Stimulated activated CD4-positive, alpha-beta T cell treated with anti-CD3 and anti-CD28 coated beads, Interleukin-1b, Interleukin-23, amount 100 ng/mL, for 4 hours (primary cell): ENCODE measurements at regions not wholly inside any gene's neighbourhood (a gene's known extent, or its start where the extent isn't known, plus 50 kb on each side); places are given as distances from the start of the nearest gene placed in this dataset.
"Not testable (repeated sequence)": the region's sequence is repeated elsewhere in the genome, so short reads cannot be mapped to it uniquely, and the experiment has no call there.

Experiments used
- DNase-seq, 2 donors: peaks; one replicate each; pipeline ENCODE4 v3.0.0-alpha.2; 2020; ENCODE audit warnings: low read depth in 2 of 2

DNA sequence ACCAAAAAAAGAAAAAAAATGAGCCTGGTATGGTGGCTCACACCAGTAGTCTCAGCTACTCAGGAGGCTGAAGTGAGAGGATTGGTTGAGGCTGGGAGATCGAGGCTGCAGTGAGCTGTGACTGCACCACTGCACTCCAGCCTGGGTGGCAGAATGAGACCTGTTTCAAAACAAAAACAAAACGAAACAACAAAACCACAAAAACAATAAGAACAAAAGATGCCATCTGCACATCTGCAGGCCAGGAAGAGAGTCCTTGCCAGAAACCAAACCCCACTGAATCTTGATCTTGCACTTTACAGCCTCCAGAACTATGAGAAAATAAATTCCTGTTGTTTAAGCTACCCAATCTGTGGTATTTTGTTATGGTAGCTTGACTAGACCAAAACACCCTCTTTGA is 207.7 kb downstream of the YTHDC2 start:
- DNase-seq, result no peak

DNA sequence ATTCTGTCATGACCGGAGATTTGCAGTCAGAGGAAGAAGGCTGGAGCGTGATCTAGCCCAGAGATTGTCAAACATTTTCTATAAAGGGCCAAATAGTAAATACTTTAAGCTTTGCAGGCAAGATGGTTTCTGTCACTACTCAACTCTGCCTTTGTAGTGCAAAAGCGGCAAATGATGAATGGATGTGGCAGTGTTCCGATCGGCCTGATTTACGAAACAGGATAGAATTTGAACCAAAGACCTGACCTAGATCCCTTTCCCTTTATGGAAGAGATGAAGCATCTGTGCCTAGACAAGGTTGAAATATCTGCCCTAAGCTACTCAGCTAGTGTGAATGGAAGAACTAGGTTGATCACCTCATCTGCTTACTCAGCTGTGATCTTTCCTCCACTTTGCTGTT is 209.5 kb downstream of the YTHDC2 start:
- DNase-seq, result no peak

DNA sequence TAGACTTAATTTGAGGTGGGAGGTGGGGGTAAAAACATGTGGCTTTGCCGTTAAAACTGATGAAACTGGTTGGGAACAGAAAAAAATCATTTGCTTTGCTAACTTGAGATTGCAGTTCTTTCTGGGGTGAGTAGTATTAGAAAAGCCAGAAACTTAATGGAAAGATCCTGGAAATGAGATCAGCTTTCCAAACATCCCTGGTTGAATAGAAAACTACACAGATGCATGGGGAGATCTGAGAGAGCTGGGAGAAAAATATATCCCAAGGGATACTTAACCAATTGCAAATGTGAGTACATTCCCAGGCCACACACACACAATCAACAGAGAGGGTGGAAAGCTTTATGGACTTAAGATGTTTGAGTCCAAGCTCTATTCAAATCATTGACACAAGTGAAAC is 222.3 kb downstream of the YTHDC2 start:
- DNase-seq, result no peak

DNA sequence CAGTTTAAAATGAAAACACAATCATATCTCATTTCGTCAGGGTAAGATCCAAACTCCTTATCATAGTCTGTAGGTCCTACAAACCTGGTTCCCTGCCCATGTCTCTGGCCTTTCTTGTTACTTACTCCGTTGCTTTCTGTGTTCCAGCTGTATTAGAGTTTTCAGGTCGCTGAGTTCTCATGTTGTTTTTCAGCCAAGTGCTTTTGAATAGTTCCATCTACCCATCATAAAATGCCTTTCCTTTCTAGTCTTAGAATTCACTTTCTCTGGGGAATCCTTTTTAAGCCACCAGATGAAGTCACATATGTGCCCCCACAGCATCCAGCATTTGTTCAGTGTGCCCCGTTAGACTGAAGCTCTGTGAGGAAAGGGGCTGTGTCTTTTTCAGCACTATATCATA is 228.7 kb downstream of the YTHDC2 start:
- no peak for DNase-seq

DNA sequence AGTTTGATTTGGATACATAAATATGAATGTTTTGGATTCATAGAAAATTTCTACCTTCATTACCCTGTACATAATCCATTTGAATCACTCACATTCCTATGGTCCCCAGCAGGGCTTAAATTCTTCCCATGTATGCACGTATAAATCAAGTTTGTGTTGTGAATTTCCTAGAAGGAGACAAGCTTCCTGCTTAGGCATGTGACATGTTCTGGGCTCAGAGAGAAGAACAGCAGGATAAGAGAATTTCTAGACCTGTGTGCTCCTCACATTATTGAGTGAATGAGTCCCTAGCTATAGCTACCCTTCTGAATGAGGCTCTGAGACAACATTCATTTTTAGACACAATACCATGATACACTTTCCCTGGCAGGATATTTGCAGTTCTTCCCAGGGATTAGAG is 229.1 kb downstream of the YTHDC2 start:
- DNase-seq, result no peak

DNA sequence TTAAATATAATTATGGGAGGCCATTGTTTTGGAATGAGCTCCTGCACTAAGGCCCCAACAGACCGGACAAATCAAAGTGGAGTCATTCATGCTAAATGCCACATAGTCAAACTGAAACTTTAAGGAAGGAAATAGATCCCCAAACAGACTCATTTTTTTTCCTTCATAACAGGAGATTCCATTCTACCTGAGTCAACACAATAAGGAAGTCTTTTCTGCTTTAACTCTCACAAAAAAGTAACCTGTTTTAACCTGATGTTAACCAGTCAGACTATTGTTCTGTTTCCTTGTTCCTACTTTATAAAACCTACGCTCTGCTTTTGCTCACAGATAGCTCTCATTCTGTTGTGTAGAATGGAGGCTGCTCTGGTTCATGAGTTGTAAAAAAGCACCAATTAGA is 234.9 kb downstream of the YTHDC2 start:
- no peak for DNase-seq

DNA sequence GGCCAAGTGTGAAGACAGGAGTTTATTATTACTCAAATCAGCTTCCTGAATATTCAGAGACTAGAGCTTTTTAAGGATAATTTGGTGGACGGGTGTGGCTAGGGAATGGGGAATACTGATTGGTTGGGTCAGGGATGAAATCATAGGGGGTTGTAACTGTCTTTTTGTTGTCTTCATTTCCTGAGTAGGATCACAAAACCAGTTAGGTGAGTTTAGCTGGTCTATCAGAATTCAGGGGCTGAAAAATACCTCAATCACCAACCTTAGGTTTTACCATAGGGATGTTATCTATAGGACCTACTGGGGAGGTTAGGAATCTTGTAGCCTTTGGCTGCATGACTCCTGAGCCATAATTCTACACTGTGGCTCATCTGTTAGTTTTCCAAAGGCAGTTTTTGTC is 235.8 kb downstream of the YTHDC2 start:
- DNase-seq, result no peak

DNA sequence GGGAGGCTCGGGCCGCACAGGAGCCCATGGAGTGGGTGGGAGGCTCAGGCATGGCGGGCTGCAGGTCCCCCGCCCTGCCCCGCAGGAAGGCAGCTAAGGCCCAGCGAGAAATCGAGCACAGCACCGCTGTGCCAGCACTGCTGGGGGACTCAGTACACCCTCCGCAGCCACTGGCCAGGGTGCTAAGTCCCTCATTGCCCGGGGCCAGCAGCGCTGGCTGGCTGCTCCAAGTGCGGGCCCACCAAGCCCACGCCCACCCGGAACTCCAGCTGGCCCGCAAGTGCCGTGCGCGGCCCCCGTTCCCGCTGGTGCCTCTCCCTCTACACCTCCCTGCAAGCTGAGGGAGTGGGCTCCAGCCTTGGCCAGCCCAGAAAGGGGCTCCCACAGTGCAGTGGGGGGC is 239.7 kb downstream of the YTHDC2 start:
- DNase-seq, result not testable (repeated sequence)

DNA sequence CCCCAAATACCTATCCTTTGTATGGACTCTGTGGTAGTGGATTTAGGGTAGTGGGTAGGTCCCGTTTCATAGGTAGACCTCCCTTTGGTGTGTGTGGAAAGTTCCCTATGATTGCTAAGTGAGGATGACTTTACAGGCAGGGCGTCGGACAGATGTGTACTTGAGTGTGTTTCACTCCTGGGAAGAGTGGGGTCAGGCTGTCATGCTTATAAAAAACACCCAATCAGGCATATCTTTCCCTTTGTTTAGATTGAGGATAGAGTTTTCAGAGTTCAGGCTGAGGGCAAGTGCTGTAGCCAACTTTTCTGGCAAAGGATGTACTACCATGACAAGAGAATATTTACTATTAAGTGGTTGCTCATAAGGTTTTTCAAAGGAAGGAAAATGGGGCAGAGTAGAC is 242.0 kb downstream of the YTHDC2 start:
- no peak for DNase-seq

DNA sequence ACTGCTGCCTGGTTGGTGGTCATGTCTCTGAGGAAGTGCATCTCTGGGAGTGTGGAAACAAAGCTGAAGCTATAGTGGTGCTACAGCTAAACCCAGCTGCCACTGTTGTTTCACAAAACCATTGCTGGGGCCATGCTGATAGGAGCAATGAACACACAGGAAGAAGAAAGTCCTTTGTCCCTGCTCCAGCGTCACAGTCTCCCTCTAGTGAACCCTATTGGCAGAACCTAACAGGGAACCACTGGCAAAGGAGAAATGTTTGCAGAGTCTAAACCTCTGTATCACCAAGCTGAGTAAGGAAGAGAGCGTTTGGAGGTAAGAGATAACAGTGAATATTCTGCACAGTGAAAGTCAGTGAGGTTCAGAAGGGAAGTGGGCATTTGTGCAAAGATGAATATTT is 244.0 kb downstream of the YTHDC2 start:
- DNase-seq, result no peak

DNA sequence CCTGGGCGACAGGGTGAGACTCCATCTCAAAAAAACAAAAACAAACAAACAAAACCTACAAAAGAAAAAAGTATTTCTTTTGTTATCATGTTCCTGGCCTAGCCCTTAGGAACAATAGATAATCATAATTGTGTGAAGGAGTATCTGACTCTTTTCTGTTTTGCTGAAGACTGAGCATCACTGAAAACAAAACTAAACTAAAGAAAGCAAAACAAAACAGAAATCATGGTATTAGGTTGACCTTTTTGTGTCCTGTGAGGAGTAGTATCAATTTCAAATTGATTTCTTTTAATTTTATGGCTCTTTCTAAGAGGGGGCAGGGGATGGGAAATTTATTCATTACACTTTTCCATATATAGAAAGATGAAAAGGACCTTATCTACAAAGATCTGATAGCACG is 246.0 kb downstream of the YTHDC2 start:
- no peak for DNase-seq

DNA sequence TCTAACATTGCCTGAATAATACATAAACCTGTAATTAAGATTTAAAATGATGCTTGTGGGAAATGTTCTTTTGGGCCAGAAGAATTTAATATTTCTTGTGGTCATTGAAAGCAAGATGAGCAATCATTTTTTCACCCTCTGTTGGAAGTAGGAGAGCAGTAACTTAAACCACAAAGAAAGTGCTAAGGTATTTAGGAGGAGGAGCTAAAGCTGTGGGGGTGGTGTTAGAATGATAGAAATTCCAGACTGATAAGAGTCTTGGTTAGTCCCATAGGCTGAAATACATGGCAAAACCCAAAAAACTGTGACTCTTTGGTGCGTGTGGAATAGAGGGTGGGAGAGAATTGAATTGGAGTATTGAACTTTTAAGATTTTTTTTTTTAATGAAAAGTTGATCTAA is 247.0 kb downstream of the YTHDC2 start:
- no peak for DNase-seq

DNA sequence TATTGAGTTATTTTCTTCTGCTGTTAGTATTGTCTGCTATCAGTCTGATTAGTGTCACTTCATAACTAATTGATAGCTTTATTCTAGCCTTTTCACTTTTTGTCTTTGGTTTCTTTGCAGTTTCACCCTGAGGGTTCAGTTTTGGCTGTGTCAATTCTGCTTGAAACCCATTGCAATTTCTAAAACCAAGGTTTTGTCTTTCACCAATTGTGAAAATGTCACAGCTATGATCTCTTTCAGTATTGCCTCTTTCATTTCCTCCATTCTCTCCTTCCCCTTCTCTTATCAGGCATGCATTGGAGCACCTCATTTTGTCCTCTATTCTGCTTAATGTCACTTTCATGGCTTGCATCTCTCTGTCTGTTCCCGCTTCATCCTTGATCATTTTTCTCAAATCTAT is 248.1 kb downstream of the YTHDC2 start:
- DNase-seq, result no peak

DNA sequence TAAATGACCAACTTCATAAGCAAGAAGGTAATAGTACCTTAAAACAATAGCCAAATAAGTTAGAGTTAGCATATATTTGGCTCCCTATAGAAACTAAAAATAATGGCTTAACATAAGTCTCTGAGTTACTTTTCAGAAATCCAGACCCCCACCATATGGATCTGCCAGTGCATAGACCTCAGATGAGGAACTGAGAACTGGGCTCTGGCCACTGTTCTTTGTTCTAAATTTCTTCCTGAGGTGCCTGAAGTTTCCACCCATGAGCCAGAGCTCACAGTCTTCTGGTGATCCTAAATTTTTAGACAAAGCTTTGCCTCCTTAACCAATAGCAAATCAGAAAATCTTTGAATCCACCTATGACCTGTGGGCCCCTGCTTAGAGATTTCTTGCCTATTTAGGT is 250.9 kb downstream of the YTHDC2 start:
- no peak for DNase-seq

DNA sequence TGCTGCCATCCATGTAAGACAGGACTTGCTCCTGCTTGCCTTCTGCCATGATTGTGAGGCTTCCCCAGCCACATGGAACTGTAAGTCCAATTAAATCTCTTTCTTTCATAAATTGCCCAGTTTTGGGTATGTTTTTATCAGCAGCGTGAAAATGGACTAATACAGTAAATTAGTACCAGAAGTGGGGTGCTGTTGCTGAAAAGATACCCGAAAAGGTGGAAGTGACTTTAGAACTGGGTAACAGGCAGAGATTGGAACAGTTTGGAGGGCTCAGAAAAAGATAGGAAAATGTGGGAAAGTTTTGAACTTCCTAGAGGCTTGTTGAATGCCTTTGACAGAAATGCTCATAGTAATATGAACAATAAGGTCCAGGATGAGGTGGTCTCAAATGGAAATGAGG is 253.3 kb downstream of the YTHDC2 start:
- DNase-seq, result not testable (repeated sequence)

DNA sequence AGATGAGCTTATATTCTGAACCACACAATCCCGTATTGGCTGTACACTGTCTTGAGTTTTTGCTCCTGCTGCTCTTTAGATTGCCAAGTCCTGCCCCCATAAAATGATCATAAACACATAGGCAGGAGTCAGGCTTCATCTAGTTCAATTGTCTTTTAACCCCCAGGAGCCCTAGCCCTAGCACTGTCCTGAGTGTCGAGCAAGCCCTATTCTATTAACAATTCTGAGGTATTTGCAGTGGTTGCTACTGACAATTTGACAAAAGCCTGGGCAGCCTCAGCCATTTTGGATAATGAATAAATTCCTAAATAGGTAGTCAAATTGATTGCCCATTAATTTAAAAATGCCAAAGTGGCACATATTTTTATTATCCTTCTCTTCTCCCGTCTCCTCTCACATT is 257.2 kb downstream of the YTHDC2 start:
- no peak for DNase-seq

DNA sequence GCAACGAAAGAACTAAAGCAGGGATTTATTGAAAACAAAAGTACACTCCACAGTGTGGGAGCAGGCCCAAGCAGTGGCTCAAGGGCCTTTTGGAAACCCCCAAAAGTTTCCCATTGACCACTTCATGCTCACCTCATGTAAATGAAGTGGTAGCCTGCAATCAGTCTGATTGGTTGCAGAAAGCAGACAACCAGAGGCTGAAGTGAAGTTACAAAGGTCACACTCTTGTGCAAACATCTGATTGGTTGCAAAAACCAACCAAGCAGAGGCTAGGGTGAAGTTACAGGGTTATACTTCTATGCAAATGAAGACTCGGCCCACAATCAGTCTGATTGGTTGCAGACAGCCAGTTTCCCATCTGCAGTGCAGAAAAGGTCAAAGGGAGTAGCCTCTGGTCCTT is 258.0 kb downstream of the YTHDC2 start:
- DNase-seq, result no peak

DNA sequence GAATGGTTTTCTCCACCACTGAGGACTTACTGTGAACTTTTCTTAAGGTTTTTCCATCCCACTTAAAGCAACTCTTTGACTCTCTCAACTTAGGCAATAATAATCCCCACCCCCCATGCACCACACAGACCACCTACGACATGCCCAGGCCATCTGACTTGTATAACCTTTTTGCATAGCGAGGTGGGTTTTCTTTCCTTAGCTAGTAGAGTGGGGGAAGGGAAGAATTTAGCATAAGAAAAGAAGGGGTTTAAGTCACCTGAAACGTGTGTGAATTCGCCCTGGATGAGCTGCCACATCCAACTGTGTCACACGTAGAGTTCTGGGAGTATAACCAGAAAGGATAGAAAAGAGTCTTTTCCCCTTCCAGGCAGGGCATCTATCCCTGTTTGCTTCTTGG is 262.7 kb downstream of the YTHDC2 start:
- no peak for DNase-seq

DNA sequence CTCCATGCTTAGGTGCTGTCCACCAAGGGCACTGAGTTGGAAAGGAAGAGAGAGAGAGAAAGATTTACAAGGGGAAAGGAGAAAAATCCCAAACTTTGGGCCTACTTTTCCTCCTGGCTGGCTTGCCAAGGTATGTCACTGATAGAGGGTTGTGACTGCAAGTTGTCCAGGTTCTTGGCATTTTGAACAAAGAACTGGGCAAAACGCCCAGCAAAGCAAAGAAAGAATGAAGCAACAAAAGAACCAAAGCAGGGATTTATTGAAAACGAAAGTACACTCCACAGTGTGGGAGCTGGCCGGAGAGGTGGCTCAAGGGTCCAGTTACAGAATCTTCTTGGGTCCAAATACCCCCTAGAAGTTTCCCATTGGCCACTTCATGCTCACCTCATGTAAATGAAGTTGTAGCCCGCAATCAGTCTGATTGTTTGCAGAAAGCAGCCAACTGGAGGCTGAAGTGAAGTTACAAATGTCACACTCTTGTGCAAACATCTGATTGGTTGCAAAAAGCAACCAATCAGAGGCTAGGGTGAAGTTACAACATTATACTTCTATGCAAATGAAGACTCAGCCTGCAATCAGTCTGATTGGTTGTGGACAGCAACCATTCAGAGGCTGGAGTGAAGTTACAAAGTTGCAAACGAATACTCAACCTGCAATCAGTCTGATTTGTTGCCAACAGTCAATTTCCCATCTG is 263.5 kb downstream of the YTHDC2 start:
- no peak for DNase-seq

DNA sequence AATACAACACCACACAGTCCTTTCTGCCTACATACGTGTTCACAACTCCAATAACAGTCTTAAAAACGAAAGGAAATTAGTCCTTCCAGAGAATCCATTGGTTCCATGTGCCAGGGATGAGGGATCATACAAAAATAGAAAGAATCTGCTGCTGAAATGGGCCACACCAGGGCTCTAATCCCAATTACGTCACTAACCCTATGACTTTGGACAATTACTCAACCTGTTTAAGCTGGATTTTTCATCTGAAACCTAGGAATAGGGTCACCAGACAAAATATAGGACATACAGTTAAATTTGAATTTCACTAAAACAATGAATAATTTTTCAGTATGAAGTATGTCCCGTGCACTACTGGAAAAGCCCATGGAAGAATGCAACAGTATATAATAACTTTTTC is 264.7 kb downstream of the YTHDC2 start:
- no peak for DNase-seq

DNA sequence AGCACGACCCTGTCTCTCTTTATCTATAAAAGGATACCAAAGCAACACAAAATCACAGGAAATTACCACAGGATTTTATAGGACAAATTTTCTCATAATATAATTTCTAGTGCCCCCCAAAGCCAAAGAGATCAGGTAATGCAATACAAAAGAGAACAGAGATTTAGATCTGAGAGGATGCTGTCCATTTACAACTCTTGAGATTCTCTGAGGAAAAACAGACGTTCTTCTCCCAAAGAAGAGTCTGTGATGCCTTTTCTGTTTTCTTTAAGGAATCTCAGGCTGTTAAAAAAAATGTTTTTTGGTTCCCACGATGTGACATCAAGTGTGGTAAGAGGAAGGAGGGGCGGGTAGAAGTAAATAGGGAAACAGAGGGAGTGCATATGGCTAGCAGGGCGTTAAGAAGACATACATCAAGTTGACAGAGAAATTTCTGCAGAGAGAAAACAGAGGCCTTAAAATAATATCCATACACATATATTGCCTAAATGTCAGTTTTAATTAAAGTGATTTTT is 274.7 kb downstream of the YTHDC2 start:
- no peak for DNase-seq

DNA sequence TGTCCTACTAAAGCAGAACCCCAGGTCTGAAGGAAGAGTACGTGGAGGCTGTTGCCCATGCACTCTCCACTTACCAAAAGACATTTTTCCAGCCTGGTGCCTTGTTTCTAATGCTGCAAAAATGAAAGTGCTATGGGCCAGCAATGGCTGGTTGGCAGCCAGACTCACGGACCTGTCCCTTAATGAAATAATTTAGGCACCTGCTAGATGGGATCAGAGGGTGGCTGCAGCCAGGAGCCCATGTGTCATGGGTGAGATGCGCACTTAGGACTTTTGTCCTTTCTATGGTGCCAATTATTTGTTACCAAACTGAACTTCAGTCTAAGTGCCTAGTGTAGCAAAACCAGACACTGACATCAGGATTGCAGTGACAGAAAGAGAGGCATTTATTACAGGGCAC is 276.3 kb downstream of the YTHDC2 start:
- no peak for DNase-seq

DNA sequence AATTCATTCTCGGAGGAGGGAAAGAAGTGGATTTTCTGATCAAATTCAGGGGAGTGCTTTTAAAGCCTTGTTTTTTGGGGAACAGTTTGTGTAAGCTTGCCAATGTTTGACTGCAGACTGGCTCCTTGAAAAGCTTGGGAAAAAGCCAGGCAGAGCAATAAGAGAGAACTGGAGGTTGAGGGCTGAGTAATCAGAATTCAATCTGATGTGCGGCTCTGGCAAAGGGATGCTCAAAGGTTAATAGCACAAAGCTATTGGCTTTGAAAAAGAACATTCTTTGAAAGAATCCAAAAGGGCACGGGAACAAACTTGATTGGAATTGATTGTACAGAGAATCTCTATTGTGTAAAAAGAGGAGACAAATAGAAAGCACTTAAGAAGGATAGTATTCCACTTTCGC is 279.3 kb downstream of the YTHDC2 start:
- DNase-seq, result no peak

DNA sequence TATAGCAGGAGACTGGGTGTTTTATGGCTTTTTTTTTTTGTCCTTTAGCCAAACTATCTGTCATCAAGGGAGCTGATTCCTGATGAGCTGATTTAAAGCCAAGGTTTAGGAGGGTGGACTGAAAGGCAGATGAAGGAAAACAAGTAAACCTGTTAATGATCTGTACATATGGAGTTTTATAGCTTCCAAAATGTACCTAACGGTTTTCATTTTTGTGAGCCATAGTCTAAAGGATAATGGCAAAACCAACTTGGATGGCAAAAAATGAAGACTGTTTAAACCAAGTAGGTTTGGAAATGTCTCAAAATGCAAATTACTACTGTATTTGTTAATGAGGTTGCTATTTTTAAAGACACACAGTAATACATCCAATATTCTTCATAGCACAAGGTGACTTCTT is 281.5 kb downstream of the YTHDC2 start:
- no peak for DNase-seq
